HL-60 (cell line): ENCODE measurements at regions not wholly inside any gene's neighbourhood (a gene's known extent, or its start where the extent isn't known, plus 50 kb on each side); places are given as distances from the start of the nearest gene placed in this dataset.

ENCODE experiments used
- DNase-seq, 2 experiments: peaks; one replicate each; pipeline ENCODE4 v3.0.0-alpha.2; 2010 to 2020; ENCODE audit warnings: low read depth in 1 of 2, low spot score in 1 of 2
- H3K27ac ChIP-seq: fragments of 250-450 bp; sonication (Bioruptor Pico); replicated peaks from 2 replicates; pipeline ENCODE4 v1.5.1; 2020; ENCODE audit warnings: mild to moderate bottlenecking, moderate library complexity
- H3K27me3 ChIP-seq: fragments of 250-450 bp; sonication (Bioruptor Pico); 2 replicates; pipeline ENCODE4 v1.5.1; 2021; ENCODE audit warnings: mild to moderate bottlenecking, moderate library complexity; ENCODE audit not compliant: insufficient read depth, poor library complexity, severe bottlenecking
- H3K4me3 ChIP-seq: replicated peaks from 2 replicates; pipeline ENCODE4 v1.5.1; 2011; ENCODE audit warnings: mild to moderate bottlenecking, control low read depth, low read length; ENCODE audit not compliant: insufficient read depth
- CTCF ChIP-seq: IDR thresholded peaks from one replicate; pipeline ENCODE4 v1.5.1; 2011; ENCODE audit warnings: low read length, control low read depth, inconsistent platforms; ENCODE audit not compliant: insufficient read depth
- GABPA ChIP-seq: IDR thresholded peaks from 2 replicates; pipeline ENCODE4 v1.6.1; 2012; ENCODE audit warnings: low read depth
- POLR2AphosphoS5 ChIP-seq: IDR thresholded peaks from 2 replicates; pipeline ENCODE4 v1.6.1; 2012; ENCODE audit warnings: low read depth
- REST ChIP-seq: IDR thresholded peaks from 2 replicates; pipeline ENCODE4 v1.6.1; 2012; ENCODE audit warnings: low read depth; ENCODE audit not compliant: insufficient replicate concordance
- SPI1 ChIP-seq: IDR thresholded peaks from 2 replicates; pipeline ENCODE4 v1.6.1; 2012; ENCODE audit warnings: low read depth, mild to moderate bottlenecking, borderline replicate concordance

DNA sequence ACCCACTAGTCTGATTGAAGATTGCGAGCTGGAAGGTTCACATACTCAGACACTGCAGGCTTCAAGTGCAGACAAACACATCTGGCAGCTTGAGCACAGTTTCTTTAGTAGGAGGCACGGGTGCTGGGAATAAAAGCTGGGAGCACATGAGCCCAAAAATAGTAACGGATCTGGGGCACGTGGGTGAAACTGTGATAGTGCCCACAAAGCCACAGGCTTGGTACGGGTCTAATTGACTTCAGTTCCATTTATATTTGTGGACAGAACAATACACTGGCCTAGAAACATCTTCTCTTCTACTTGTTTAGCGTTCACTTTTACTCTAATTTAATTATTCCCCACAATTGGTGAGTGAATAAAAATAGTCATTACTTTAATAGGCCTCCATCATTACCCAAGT, 2370.7 kb downstream of the PCDH7 start:
- Histone ChIP-seq H3K4me3 (no peak overlapping the region), H3K27ac (no peak overlapping the region), H3K27me3 (no peaks in the 10 kb centered on the region)
- TF ChIP-seq SPI1 (no peak), GABPA (no peak), POLR2AphosphoS5 (no peak), REST (no peak), CTCF (no peak)
- DNase-seq = no peak

GRCh38 chr4:33091961-33092360, 2371.8 kb downstream of the PCDH7 start:
- TF ChIP-seq POLR2AphosphoS5 = no peak
- no peak for TF ChIP-seq CTCF
- no peak for TF ChIP-seq REST
- TF ChIP-seq SPI1 = no peak
- TF ChIP-seq GABPA = no peak
- DNase-seq = no peak
- H3K27me3 ChIP-seq = no peaks in the 10 kb centered on the region
- H3K27ac ChIP-seq = no peak overlapping the region
- H3K4me3 ChIP-seq = no peak overlapping the region

- DNase-seq = no peak
- TF ChIP-seq CTCF = no peak
- no peak for TF ChIP-seq REST
- TF ChIP-seq POLR2AphosphoS5 = no peak
- TF ChIP-seq SPI1 = no peak
- no peak for TF ChIP-seq GABPA
- Histone ChIP-seq H3K27me3 (no peaks in the 10 kb centered on the region), H3K27ac (no peak overlapping the region), H3K4me3 (no peak overlapping the region)
These were observed 2384.1 kb downstream of the PCDH7 start for GRCh38 chr4:33104273-33104672.
